ENCODE measurements at regions not wholly inside any gene's neighbourhood (a gene's known extent, or its start where the extent isn't known, plus 50 kb on each side); places are given as distances from the start of the nearest gene placed in this dataset.
"Not testable (repeated sequence)": the region's sequence is repeated elsewhere in the genome, so short reads cannot be mapped to it uniquely, and the experiment has no call there.

- DNase-seq (ENCODE audit: low read depth in 2 of 2) = peak; percentile 30 to 43
Observed at GRCh38 chr1:8169364-8170058, 143.4 kb upstream of the ERRFI1 start.

GRCh38 chr1:8167936-8168335 lies 141.8 kb upstream of the ERRFI1 start:
- no peak for DNase-seq (ENCODE audit: low read depth in 2 of 2)

- no peak for DNase-seq (ENCODE audit: low read depth in 2 of 2)
Observed at GRCh38 chr1:8166406-8166805, 140.3 kb upstream of the ERRFI1 start.

- no peak for DNase-seq (ENCODE audit: low read depth in 2 of 2)
Observed at GRCh38 chr1:8165595-8166360, 139.7 kb upstream of the ERRFI1 start.

GRCh38 chr1:8164670-8165069 lies 138.6 kb upstream of the ERRFI1 start:
- DNase-seq (ENCODE audit: low read depth in 2 of 2) = no peak

- no peak for DNase-seq (ENCODE audit: low read depth in 2 of 2)
Observed at GRCh38 chr1:8163039-8163438, 136.9 kb upstream of the ERRFI1 start.

GRCh38 chr1:8162168-8162567 lies 136.1 kb upstream of the ERRFI1 start:
- no peak for DNase-seq (ENCODE audit: low read depth in 2 of 2)

GRCh38 chr1:8161546-8162105 lies 135.5 kb upstream of the ERRFI1 start:
- no peak for DNase-seq (ENCODE audit: low read depth in 2 of 2)

- no peak for DNase-seq (ENCODE audit: low read depth in 2 of 2)
Observed at GRCh38 chr1:8159470-8160024, 133.4 kb upstream of the ERRFI1 start.

GRCh38 chr1:8158995-8159394 lies 132.9 kb upstream of the ERRFI1 start:
- DNase-seq (ENCODE audit: low read depth in 2 of 2) = no peak

- DNase-seq (ENCODE audit: low read depth in 2 of 2) = no peak
Observed at GRCh38 chr1:8157765-8158164, 131.7 kb upstream of the ERRFI1 start.

GRCh38 chr1:8155528-8156186 lies 129.5 kb upstream of the ERRFI1 start:
- DNase-seq (ENCODE audit: low read depth in 2 of 2) = no peak

GRCh38 chr1:8154621-8155052 lies 128.5 kb upstream of the ERRFI1 start:
- DNase-seq (ENCODE audit: low read depth in 2 of 2) = no peak

- no peak for DNase-seq (ENCODE audit: low read depth in 2 of 2)
Observed at GRCh38 chr1:8153961-8154360, 127.9 kb upstream of the ERRFI1 start.

GRCh38 chr1:8152731-8153702 lies 126.9 kb upstream of the ERRFI1 start:
- peak; percentile 14 to 25 for DNase-seq (ENCODE audit: low read depth in 2 of 2)

GRCh38 chr1:8151647-8152046 lies 125.5 kb upstream of the ERRFI1 start:
- DNase-seq (ENCODE audit: low read depth in 2 of 2) = no peak

- DNase-seq (ENCODE audit: low read depth in 2 of 2) = not testable (repeated sequence)
Observed at GRCh38 chr1:8149756-8150155, 123.6 kb upstream of the ERRFI1 start.

- no peak for DNase-seq (ENCODE audit: low read depth in 2 of 2)
Observed at GRCh38 chr1:8147956-8148355, 121.8 kb upstream of the ERRFI1 start.

GRCh38 chr1:8146257-8146855 lies 120.2 kb upstream of the ERRFI1 start:
- no peak for DNase-seq (ENCODE audit: low read depth in 2 of 2)

- no peak for DNase-seq (ENCODE audit: low read depth in 2 of 2)
Observed at GRCh38 chr1:8145545-8146202, 119.6 kb upstream of the ERRFI1 start.

Data from stimulated activated CD8-positive, alpha-beta memory T cell treated with anti-CD3 and anti-CD28 coated beads, Interleukin-15, amount 100 ng/mL, for 48 hours (primary cell).